Muscle of leg (tissue), 3 donors: ENCODE measurements at regions not wholly inside any gene's neighbourhood (a gene's known extent, or its start where the extent isn't known, plus 50 kb on each side); places are given as distances from the start of the nearest gene placed in this dataset.

Source experiments
- DNase-seq: peaks from one replicate; pipeline ENCODE4 v3.0.0; 2013
- H3K27ac ChIP-seq: one replicate; pipeline ENCODE4 v1.5.1; 2013; ENCODE audit warnings: mild to moderate bottlenecking, low read length, control low read depth
- H3K27me3 ChIP-seq: one replicate; pipeline ENCODE4 v1.6.1; 2013; ENCODE audit warnings: low read length; ENCODE audit not compliant: control insufficient read depth, insufficient read depth
- H3K36me3 ChIP-seq: one replicate; pipeline ENCODE4 v1.6.1; 2013; ENCODE audit warnings: low read length; ENCODE audit not compliant: control insufficient read depth, insufficient read depth
- H3K4me1 ChIP-seq: one replicate; pipeline ENCODE4 v1.6.1; 2013; ENCODE audit warnings: low read length; ENCODE audit not compliant: control insufficient read depth, insufficient read depth
- H3K4me3 ChIP-seq: one replicate; pipeline ENCODE4 v1.5.1; 2013; ENCODE audit warnings: low read length, control low read depth
- H3K9me3 ChIP-seq: replicated peaks from 2 replicates; pipeline ENCODE4 v1.6.1; 2013; ENCODE audit warnings: low read depth, low read length; ENCODE audit not compliant: control insufficient read depth
- WGBS: methylation state at CpG from one replicate; pipeline ENCODE4 v1.1.5; 2013; ENCODE audit warnings: missing lambda C conversion rate; ENCODE audit not compliant: insufficient coverage; 5-methylcytosine and 5-hydroxymethylcytosine counted together

- Histone ChIP-seq H3K4me1 (no peaks in the 10 kb centered on the region), H3K9me3 (no peaks in the 10 kb centered on the region), H3K27ac (no peak overlapping the region), H3K36me3 (no peaks in the 10 kb centered on the region), H3K4me3 (no peak overlapping the region), H3K27me3 (no peaks in the 10 kb centered on the region)
- DNase-seq: no peak
- 85% methylated on average over 1 of the region's 2 CpGs for WGBS
Measured at GRCh38 chr12:13734584-13735152, 246.7 kb downstream of the GRIN2B start.

GRCh38 chr12:13727707-13728195 is 253.7 kb downstream of the GRIN2B start:
- no CpG with 5 or more reads among the region's 1 CpG for WGBS
- no peaks in the 10 kb centered on the region for H3K4me1 ChIP-seq

GRCh38 chr12:13725049-13725448 is 256.4 kb downstream of the GRIN2B start:
- no peaks in the 10 kb centered on the region for H3K4me1 ChIP-seq
- H3K27me3 ChIP-seq: no peaks in the 10 kb centered on the region
- no CpG with 5 or more reads among the region's 1 CpG for WGBS
- no peak overlapping the region for H3K4me3 ChIP-seq
- H3K27ac ChIP-seq: no peak overlapping the region
- no peaks in the 10 kb centered on the region for H3K36me3 ChIP-seq
- no peak for DNase-seq
- no peaks in the 10 kb centered on the region for H3K9me3 ChIP-seq

More at GRCh38 chr12:13727707-13728195, 253.7 kb downstream of the GRIN2B start:
- Histone ChIP-seq H3K27me3 (no peaks in the 10 kb centered on the region), H3K4me3 (no peak overlapping the region), H3K36me3 (no peaks in the 10 kb centered on the region), H3K9me3 (no peaks in the 10 kb centered on the region), H3K27ac (no peak overlapping the region)
- DNase-seq: no peak

GRCh38 chr12:13724136-13724535 is 257.3 kb downstream of the GRIN2B start:
- Histone ChIP-seq H3K27ac (no peak overlapping the region), H3K4me1 (no peaks in the 10 kb centered on the region), H3K4me3 (no peak overlapping the region), H3K27me3 (no peaks in the 10 kb centered on the region), H3K9me3 (no peaks in the 10 kb centered on the region), H3K36me3 (no peaks in the 10 kb centered on the region)
- 33% methylated on average over 1 of the region's 1 CpG for WGBS
- DNase-seq: no peak

GRCh38 chr12:13719986-13720385 is 261.4 kb downstream of the GRIN2B start:
- H3K36me3 ChIP-seq: no peaks in the 10 kb centered on the region
- no peaks in the 10 kb centered on the region for H3K4me1 ChIP-seq
- no peaks in the 10 kb centered on the region for H3K27me3 ChIP-seq
- H3K4me3 ChIP-seq: no peak overlapping the region
- H3K27ac ChIP-seq: no peak overlapping the region
- H3K9me3 ChIP-seq: no peaks in the 10 kb centered on the region
- no peak for DNase-seq
- 49% methylated on average over 2 of the region's 2 CpGs for WGBS

- Histone ChIP-seq H3K4me1 (no peaks in the 10 kb centered on the region), H3K36me3 (no peaks in the 10 kb centered on the region), H3K9me3 (no peaks in the 10 kb centered on the region), H3K27me3 (no peaks in the 10 kb centered on the region), H3K4me3 (no peak overlapping the region), H3K27ac (no peak overlapping the region)
- no peak for DNase-seq
- WGBS: 39% methylated on average over 5 of the region's 5 CpGs
Measured at GRCh38 chr12:13718271-13718670, 263.1 kb downstream of the GRIN2B start.

- H3K9me3 ChIP-seq: no peaks in the 10 kb centered on the region
- no peaks in the 10 kb centered on the region for H3K27me3 ChIP-seq
- WGBS: no CpG with 5 or more reads among the region's 2 CpGs
- H3K27ac ChIP-seq: no peak overlapping the region
- H3K36me3 ChIP-seq: no peaks in the 10 kb centered on the region
- H3K4me3 ChIP-seq: no peak overlapping the region
- no peaks in the 10 kb centered on the region for H3K4me1 ChIP-seq
- DNase-seq: no peak
Measured at GRCh38 chr12:13716119-13716518, 265.3 kb downstream of the GRIN2B start.

GRCh38 chr12:13713556-13714410 is 267.6 kb downstream of the GRIN2B start:
- no peak overlapping the region for H3K27ac ChIP-seq
- WGBS: no CpG with 5 or more reads among the region's 4 CpGs
- H3K4me1 ChIP-seq: no peaks in the 10 kb centered on the region
- H3K27me3 ChIP-seq: no peaks in the 10 kb centered on the region
- no peak overlapping the region for H3K4me3 ChIP-seq
- H3K36me3 ChIP-seq: no peaks in the 10 kb centered on the region
- H3K9me3 ChIP-seq: no peaks in the 10 kb centered on the region
- DNase-seq: peak; percentile 4

GRCh38 chr12:13707829-13708228 is 273.6 kb downstream of the GRIN2B start:
- 80% methylated on average over 1 of the region's 1 CpG for whole genome bisulfite sequencing
- no peak overlapping the region for H3K27ac ChIP-seq
- no peaks in the 10 kb centered on the region for H3K36me3 ChIP-seq
- H3K9me3 ChIP-seq: no peaks in the 10 kb centered on the region
- DNase-seq: no peak
- no peaks in the 10 kb centered on the region for H3K4me1 ChIP-seq
- no peak overlapping the region for H3K4me3 ChIP-seq
- H3K27me3 ChIP-seq: no peaks in the 10 kb centered on the region

GRCh38 chr12:13702381-13702780 is 279.0 kb downstream of the GRIN2B start:
- no peaks in the 10 kb centered on the region for H3K4me1 ChIP-seq
- no peaks in the 10 kb centered on the region for H3K36me3 ChIP-seq
- WGBS: 63% methylated on average over 4 of the region's 5 CpGs
- no peak overlapping the region for H3K4me3 ChIP-seq
- DNase-seq: no peak
- no peaks in the 10 kb centered on the region for H3K9me3 ChIP-seq
- H3K27ac ChIP-seq: no peak overlapping the region
- no peaks in the 10 kb centered on the region for H3K27me3 ChIP-seq
